HepG2 (cell line): ENCODE measurements at regions not wholly inside any gene's neighbourhood (a gene's known extent, or its start where the extent isn't known, plus 50 kb on each side); places are given as distances from the start of the nearest gene placed in this dataset.
A peak's percentile ranks its signal among the peaks of the same experiment; 100 is the strongest.

Experiments used
- AGO2 ChIP-seq: fragments of 200-400 bp; formaldehyde crosslinking; optimal IDR thresholded peaks from 2 replicates; pipeline ENCODE3; 2017; ENCODE audit warnings: mild to moderate bottlenecking, low read depth, low read length, moderate library complexity
- ESRRA ChIP-seq: sonication (generic); formaldehyde crosslinking; IDR thresholded peaks from 2 replicates; pipeline ENCODE4 v1.5.1; 2020; ENCODE audit warnings: mild to moderate bottlenecking, low read depth, missing genetic modification reagents
- FOXJ3 ChIP-seq: sonication (generic); formaldehyde crosslinking; IDR thresholded peaks from 2 replicates; pipeline ENCODE4 v1.4.0; 2020; ENCODE audit warnings: missing genetic modification reagents, mild to moderate bottlenecking, borderline replicate concordance
- HDAC2 ChIP-seq: sonication (generic); formaldehyde crosslinking; IDR thresholded peaks from 2 replicates; pipeline ENCODE4 v1.4.0; 2020; ENCODE audit warnings: missing genetic modification reagents
- HNRNPH1 ChIP-seq: fragments of 200-400 bp; formaldehyde crosslinking; optimal IDR thresholded peaks from 2 replicates; pipeline ENCODE3; 2017; ENCODE audit warnings: mild to moderate bottlenecking, low read depth, low read length
- JDP2 ChIP-seq: sonication (generic); formaldehyde crosslinking; IDR thresholded peaks from 2 replicates; pipeline ENCODE4 v1.8.1; 2022; ENCODE audit warnings: missing genetic modification reagents, borderline replicate concordance
- MXD3 ChIP-seq: IDR thresholded peaks from 2 replicates; pipeline ENCODE4 v1.6.1; 2016; ENCODE audit warnings: mild to moderate bottlenecking, missing biosample characterization, missing genetic modification reagents
- NBN ChIP-seq: fragments of 450-650 bp; conservative IDR thresholded peaks from 2 replicates; pipeline ENCODE4 v1.6.1; 2017
- POLR2AphosphoS5 ChIP-seq: IDR thresholded peaks from 2 replicates; pipeline ENCODE4 v1.6.1; 2012; ENCODE audit warnings: low read depth, low read length
- TEAD3 ChIP-seq: optimal IDR thresholded peaks from 2 replicates; pipeline ENCODE3; 2016; ENCODE audit warnings: borderline replicate concordance
- TOE1 ChIP-seq: sonication (generic); formaldehyde crosslinking; IDR thresholded peaks from 2 replicates; pipeline ENCODE4 v1.4.0; 2020; ENCODE audit warnings: mild to moderate bottlenecking, missing genetic modification reagents
- ZBTB10 ChIP-seq: sonication (generic); formaldehyde crosslinking; IDR thresholded peaks from 2 replicates; pipeline ENCODE4 v1.4.0; 2020; ENCODE audit warnings: missing genetic modification reagents, borderline replicate concordance
- ZMYM2 ChIP-seq: sonication (generic); formaldehyde crosslinking; IDR thresholded peaks from 2 replicates; pipeline ENCODE4 v1.8.0; 2022; ENCODE audit warnings: mild to moderate bottlenecking, missing genetic modification reagents
- ZNF235 ChIP-seq: sonication (generic); formaldehyde crosslinking; IDR thresholded peaks from 2 replicates; pipeline ENCODE4 v1.8.1; 2023; ENCODE audit warnings: mild to moderate bottlenecking, missing genetic modification reagents, borderline replicate concordance
- ZNF3 ChIP-seq: IDR thresholded peaks from 2 replicates; pipeline ENCODE4 v1.7.0; 2017; ENCODE audit warnings: inconsistent platforms
- ZNF484 ChIP-seq: sonication (generic); formaldehyde crosslinking; IDR thresholded peaks from 2 replicates; pipeline ENCODE4 v1.5.1; 2020; ENCODE audit warnings: mild to moderate bottlenecking, low read depth, missing genetic modification reagents, borderline replicate concordance
- ZNF513 ChIP-seq: sonication (generic); formaldehyde crosslinking; conservative IDR thresholded peaks from 2 replicates; pipeline ENCODE4 v1.5.0; 2020; ENCODE audit warnings: missing genetic modification reagents
- TF ChIP-seq, protein P1 (sequence below), 2 experiments: sonication (generic) in 1 of 2; formaldehyde crosslinking in 1 of 2; IDR thresholded peaks; 2 replicates each; pipeline versions ENCODE4 v1.4.0 to v1.6.1; 2016 to 2020; ENCODE audit warnings: borderline replicate concordance in 1 of 2, low read depth in 1 of 2, mild to moderate bottlenecking in 1 of 2, missing genetic modification reagents in 1 of 2
- TF ChIP-seq, protein P2 (sequence below): IDR thresholded peaks from 2 replicates; pipeline ENCODE4 v1.6.1; 2016; ENCODE audit warnings: mild to moderate bottlenecking

DNA sequence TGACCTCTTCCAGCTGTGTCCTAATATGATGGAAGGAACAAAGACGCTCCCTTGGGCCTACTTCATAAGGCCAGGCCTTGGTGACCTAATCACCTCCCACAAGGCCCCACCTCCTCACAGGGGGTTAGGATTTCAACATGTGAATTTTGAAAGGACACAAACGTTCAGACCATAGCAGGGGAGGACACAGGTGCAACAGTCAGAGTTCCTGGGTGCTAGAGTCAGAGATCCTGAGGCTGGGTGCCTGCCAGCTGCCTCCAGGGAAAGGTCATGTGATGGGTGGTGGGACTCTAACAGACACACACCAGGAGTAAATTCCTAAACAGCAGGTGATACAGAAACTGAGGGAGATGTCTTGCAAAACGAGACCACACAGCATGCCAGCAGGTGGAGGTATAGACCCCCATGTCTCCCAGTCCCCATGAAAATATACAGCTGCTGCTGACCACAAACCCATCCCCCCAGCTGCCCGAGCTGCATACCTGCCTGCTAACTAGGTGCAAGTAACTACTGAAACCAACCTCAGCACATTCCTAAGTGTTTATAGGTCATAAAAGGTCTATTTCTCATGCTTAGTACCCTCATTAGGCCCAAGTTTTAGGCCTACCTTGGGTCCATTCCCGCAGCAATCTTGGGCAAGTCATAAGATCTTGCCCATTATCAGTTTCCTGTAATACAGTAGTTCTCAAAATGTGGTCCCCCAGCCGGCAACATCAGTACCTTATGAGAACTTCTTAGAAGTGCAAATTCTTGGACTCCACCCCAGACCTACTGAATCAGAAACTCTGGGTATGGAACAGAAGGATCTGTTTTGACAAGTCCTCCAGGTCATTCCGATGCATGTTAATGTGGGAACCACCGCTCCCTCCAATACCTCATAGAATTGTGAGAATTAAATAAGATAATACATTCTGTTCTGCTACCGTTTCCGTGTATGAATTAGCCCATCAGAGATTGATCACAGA lies 245.3 kb downstream of the ENC1 start (continued):
- no peak for TF ChIP-seq HDAC2 (CRISPR knock-in tag)
- no peak for TF ChIP-seq ZNF513 (CRISPR knock-in tag)
- TF ChIP-seq AGO2 = no peak
- no peak for TF ChIP-seq HNRNPH1
- TF ChIP-seq, protein P1, sequence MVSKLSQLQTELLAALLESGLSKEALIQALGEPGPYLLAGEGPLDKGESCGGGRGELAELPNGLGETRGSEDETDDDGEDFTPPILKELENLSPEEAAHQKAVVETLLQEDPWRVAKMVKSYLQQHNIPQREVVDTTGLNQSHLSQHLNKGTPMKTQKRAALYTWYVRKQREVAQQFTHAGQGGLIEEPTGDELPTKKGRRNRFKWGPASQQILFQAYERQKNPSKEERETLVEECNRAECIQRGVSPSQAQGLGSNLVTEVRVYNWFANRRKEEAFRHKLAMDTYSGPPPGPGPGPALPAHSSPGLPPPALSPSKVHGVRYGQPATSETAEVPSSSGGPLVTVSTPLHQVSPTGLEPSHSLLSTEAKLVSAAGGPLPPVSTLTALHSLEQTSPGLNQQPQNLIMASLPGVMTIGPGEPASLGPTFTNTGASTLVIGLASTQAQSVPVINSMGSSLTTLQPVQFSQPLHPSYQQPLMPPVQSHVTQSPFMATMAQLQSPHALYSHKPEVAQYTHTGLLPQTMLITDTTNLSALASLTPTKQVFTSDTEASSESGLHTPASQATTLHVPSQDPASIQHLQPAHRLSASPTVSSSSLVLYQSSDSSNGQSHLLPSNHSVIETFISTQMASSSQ (IDR thresholded peaks at IDR 0.05; ENCODE audit: low read depth) = no peak
- TF ChIP-seq, protein P1 (CRISPR knock-in tag; IDR thresholded peaks at IDR 0.05; ENCODE audit: borderline replicate concordance) = 0 out of 2 replicates have a peak, but pooled peaks have one; percentile 18
- no peak for TF ChIP-seq ESRRA
- no peak for TF ChIP-seq ZBTB10 (CRISPR knock-in tag)
- TF ChIP-seq POLR2AphosphoS5 = no peak
- no peak for TF ChIP-seq JDP2 (CRISPR knock-in tag)
- no peak for TF ChIP-seq ZNF3 (CRISPR knock-in tag)
- TF ChIP-seq ZNF235 (CRISPR knock-in tag) = no peak
- TF ChIP-seq MXD3 = no peak
- TF ChIP-seq, protein P2, sequence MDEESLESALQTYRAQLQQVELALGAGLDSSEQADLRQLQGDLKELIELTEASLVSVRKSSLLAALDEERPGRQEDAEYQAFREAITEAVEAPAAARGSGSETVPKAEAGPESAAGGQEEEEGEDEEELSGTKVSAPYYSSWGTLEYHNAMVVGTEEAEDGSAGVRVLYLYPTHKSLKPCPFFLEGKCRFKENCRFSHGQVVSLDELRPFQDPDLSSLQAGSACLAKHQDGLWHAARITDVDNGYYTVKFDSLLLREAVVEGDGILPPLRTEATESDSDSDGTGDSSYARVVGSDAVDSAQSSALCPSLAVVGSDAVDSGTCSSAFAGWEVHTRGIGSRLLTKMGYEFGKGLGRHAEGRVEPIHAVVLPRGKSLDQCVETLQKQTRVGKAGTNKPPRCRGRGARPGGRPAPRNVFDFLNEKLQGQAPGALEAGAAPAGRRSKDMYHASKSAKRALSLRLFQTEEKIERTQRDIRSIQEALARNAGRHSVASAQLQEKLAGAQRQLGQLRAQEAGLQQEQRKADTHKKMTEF = no peak
- TF ChIP-seq NBN = no peak
- no peak for TF ChIP-seq TOE1
- TF ChIP-seq FOXJ3 = no peak
- TF ChIP-seq TEAD3 = peak; percentile 69
- TF ChIP-seq ZNF484 (CRISPR knock-in tag) = no peak
- no peak for TF ChIP-seq ZMYM2 (CRISPR knock-in tag)
